ENCODE measurements at regions not wholly inside any gene's neighbourhood (a gene's known extent, or its start where the extent isn't known, plus 50 kb on each side); places are given as distances from the start of the nearest gene placed in this dataset.

DNA sequence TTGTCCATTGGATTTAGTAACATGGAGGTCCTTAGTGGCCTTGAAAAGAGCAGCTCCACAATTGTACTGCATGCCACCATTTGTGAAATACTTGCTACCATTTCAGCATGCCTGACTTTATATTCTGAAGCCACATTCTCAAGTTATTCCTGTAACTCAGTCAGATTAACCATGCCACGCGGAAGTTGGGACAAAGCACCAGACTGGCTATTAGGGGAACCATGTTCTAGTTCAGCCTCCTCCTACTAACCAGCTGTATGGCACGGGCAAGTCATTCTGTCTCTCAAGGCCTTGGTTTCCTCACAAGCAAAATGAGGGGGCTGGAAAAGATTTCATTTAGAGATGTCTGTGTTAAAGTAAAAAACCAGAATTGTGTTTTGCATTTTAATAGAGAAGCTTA lies 418.0 kb downstream of the PLK2 start:
- Histone ChIP-seq H3K9ac (ENCODE audit: insufficient read length) (no peak overlapping the region), H3K4me3 (no peak overlapping the region), H3K27ac (no peak overlapping the region), H3K9me3 (ENCODE audit: low read depth, low read length) (no peaks in the 10 kb centered on the region), H3K36me3 (ENCODE audit: insufficient read depth, low read length) (no peaks in the 10 kb centered on the region)
- no peak for TF ChIP-seq POLR2AphosphoS5 (IDR thresholded peaks at IDR 0.05; ENCODE audit: borderline replicate concordance, low read depth, low read length)
- no peak for DNase-seq (ENCODE audit: low read depth, low spot score)

DNA sequence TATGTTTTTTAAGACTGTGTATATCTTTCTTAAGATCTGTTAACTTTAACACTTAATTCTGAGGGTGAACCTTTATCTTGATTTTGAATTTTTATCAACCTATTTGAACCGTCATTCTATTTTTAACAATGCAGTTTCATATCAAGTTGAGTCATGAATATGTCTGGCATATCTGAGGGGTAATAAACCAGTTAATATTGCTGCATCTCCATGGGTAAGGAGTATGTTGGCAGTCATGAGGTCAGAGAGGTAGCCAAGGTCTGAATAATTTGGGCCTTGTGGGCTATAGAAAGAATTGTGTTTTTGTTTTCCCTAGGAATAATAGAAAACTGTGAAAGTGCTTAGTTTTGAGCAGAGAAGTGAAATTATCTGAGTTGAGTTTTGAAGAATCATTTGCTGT lies 419.0 kb downstream of the PLK2 start:
- Histone ChIP-seq H3K4me3 (no peak overlapping the region), H3K9me3 (ENCODE audit: low read depth, low read length) (no peaks in the 10 kb centered on the region), H3K9ac (ENCODE audit: insufficient read length) (no peak overlapping the region), H3K36me3 (ENCODE audit: insufficient read depth, low read length) (no peaks in the 10 kb centered on the region), H3K27ac (no peak overlapping the region)
- TF ChIP-seq EZH2 (IDR thresholded peaks at IDR 0.05) (no peak), POLR2AphosphoS5 (IDR thresholded peaks at IDR 0.05; ENCODE audit: borderline replicate concordance, low read depth, low read length) (no peak), FOXP2 (optimal IDR thresholded peaks at IDR 0.05; ENCODE audit: control extremely low read depth, extremely low read length, insufficient read depth) (no peak)
- no peak for DNase-seq (ENCODE audit: low read depth, low spot score)

DNA sequence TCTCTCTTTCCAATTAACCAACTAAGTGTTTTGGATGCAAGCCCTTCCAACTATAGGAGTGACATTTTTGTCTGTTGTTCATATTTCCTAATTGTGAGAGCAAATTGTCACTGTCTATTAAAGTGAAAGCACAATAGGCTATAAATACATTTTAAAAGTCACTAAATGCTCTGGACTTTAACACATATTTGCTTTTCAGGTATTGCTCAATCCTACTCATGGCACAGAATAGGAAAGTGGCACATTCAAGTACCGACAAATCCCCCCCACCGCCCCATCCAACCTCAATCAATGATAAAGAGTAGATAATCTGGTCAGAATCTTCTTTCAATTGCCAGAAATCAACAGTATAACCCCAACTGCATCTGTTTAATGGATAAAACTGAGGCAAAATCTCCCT lies 419.8 kb downstream of the PLK2 start:
- no peak for TF ChIP-seq POLR2AphosphoS5 (IDR thresholded peaks at IDR 0.05; ENCODE audit: borderline replicate concordance, low read depth, low read length)
- no peak for TF ChIP-seq EZH2 (IDR thresholded peaks at IDR 0.05)
- no peak for TF ChIP-seq FOXP2 (optimal IDR thresholded peaks at IDR 0.05; ENCODE audit: control extremely low read depth, extremely low read length, insufficient read depth)
- Histone ChIP-seq H3K27ac (no peak overlapping the region), H3K9me3 (ENCODE audit: low read depth, low read length) (no peaks in the 10 kb centered on the region), H3K36me3 (ENCODE audit: insufficient read depth, low read length) (no peaks in the 10 kb centered on the region), H3K9ac (ENCODE audit: insufficient read length) (no peak overlapping the region), H3K4me3 (no peak overlapping the region)
- no peak for DNase-seq (ENCODE audit: low read depth, low spot score)

DNA sequence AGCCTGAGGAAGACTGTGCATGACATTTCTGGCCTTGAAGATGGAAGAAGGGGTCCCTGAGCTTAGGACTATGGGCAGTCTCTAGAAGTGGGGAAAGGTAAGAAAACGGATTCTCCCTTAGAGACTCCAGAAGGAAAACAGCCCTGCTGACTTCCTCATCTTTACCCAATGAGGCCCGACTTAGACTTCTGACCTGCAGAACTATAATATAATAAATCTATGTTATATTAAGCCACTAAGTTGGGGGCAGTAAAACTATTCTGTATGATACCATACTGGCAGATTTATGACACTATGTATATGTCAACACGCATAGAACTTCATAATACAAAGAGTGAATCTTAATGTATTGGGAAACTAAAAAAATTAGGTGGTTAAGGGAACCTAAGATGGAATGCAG lies 422.0 kb downstream of the PLK2 start:
- Histone ChIP-seq H3K9ac (ENCODE audit: insufficient read length) (no peak overlapping the region), H3K9me3 (ENCODE audit: low read depth, low read length) (no peaks in the 10 kb centered on the region), H3K27ac (no peak overlapping the region), H3K4me3 (no peak overlapping the region), H3K36me3 (ENCODE audit: insufficient read depth, low read length) (no peaks in the 10 kb centered on the region)
- no peak for DNase-seq (ENCODE audit: low read depth, low spot score)
- TF ChIP-seq EZH2 (IDR thresholded peaks at IDR 0.05) = no peak
- TF ChIP-seq FOXP2 (optimal IDR thresholded peaks at IDR 0.05; ENCODE audit: control extremely low read depth, extremely low read length, insufficient read depth) = no peak
- no peak for TF ChIP-seq POLR2AphosphoS5 (IDR thresholded peaks at IDR 0.05; ENCODE audit: borderline replicate concordance, low read depth, low read length)

DNA sequence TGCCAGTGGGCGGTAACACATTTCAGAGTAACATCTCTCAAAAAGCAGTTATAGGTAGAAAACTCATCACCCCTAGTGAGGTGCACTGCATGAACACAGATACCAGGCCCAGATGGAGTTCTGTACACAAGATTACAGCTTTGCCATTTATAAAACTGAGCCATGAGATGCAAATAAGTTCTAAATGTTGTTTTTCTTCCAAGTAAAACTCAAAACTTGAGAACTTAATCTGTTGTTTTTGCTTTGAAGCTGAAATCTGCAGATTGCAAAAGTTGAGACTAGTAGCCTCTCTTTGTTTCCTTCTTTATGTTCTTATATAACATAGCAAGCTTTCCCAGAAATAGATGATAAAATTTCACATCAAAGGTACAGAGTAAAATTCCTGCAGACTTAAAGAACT lies 434.1 kb downstream of the PLK2 start:
- TF ChIP-seq FOXP2 (optimal IDR thresholded peaks at IDR 0.05; ENCODE audit: control extremely low read depth, extremely low read length, insufficient read depth) = no peak
- no peak for TF ChIP-seq POLR2AphosphoS5 (IDR thresholded peaks at IDR 0.05; ENCODE audit: borderline replicate concordance, low read depth, low read length)
- no peak for TF ChIP-seq EZH2 (IDR thresholded peaks at IDR 0.05)
- Histone ChIP-seq H3K9ac (ENCODE audit: insufficient read length) (no peak overlapping the region), H3K9me3 (ENCODE audit: low read depth, low read length) (no peaks in the 10 kb centered on the region), H3K4me3 (no peak overlapping the region), H3K36me3 (ENCODE audit: insufficient read depth, low read length) (no peaks in the 10 kb centered on the region), H3K27ac (no peak overlapping the region)
- DNase-seq (ENCODE audit: low read depth, low spot score) = no peak

DNA sequence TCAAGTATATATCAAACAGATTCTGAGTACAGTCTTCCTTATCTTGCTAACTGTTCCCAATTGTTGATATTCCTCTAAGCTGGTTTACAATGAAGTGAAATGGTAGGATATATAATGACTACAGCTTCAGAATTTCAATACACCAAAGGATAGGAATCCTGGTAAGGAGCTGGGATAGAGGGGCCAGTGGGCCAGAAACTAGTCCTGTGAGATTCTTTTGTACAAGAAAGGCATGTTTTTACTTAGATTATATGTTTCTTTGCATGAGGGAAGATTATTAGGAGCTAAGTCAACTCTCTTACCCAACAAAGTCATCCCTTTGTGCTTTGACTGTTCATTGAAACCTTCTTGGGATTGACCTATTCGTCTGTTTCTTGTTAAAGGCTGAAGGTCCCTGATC lies 435.7 kb downstream of the PLK2 start:
- Histone ChIP-seq H3K27ac (no peak overlapping the region), H3K9ac (ENCODE audit: insufficient read length) (no peak overlapping the region), H3K4me3 (no peak overlapping the region), H3K9me3 (ENCODE audit: low read depth, low read length) (no peaks in the 10 kb centered on the region), H3K36me3 (ENCODE audit: insufficient read depth, low read length) (no peaks in the 10 kb centered on the region)
- no peak for TF ChIP-seq EZH2 (IDR thresholded peaks at IDR 0.05)
- TF ChIP-seq FOXP2 (optimal IDR thresholded peaks at IDR 0.05; ENCODE audit: control extremely low read depth, extremely low read length, insufficient read depth) = no peak
- TF ChIP-seq POLR2AphosphoS5 (IDR thresholded peaks at IDR 0.05; ENCODE audit: borderline replicate concordance, low read depth, low read length) = no peak
- no peak for DNase-seq (ENCODE audit: low read depth, low spot score)

DNA sequence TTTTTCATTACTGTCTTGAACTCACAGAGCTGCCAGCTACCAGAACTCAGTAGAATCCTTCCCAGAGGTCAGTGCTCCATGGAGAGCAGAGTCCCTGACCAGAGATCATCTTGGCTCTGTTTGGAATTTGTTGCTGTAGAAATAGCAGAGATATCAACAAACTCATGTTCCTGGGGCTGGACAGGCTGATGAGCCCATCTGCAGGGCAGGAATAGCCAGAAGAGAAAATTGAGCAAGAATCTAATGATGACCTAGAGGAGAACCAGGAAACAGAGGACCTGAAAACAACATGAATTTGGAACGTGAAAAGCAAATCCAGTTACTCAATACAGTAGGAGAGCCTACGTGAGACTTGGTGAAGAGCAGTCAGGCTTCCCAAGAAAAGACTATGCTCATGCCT lies 437.8 kb downstream of the PLK2 start:
- Histone ChIP-seq H3K9ac (ENCODE audit: insufficient read length) (no peak overlapping the region), H3K27ac (no peak overlapping the region)
- no peak for DNase-seq (ENCODE audit: low read depth, low spot score)

DNA sequence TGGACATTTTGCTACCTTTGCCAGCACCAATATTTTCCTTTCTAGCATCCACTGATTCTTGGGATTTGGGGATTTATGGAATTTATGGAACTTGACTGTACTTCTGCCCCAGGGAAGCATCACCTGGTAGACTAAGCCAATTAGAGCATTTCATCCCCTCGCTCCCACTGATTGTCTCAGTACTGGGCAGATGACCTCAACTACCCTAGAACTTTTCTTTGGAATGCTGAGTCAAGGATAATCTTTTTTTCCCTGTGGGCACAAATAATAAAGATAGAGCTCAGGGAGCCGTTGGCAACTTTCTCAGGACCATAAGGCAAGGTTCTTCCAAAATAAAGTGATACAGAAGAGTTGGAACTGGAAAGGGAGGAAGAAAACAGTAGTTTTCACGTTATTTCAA lies 438.4 kb downstream of the PLK2 start:
- no peak for TF ChIP-seq FOXP2 (optimal IDR thresholded peaks at IDR 0.05; ENCODE audit: control extremely low read depth, extremely low read length, insufficient read depth)
- no peak for TF ChIP-seq EZH2 (IDR thresholded peaks at IDR 0.05)
- TF ChIP-seq POLR2AphosphoS5 (IDR thresholded peaks at IDR 0.05; ENCODE audit: borderline replicate concordance, low read depth, low read length) = no peak
- H3K27ac ChIP-seq = no peak overlapping the region
- no peak overlapping the region for H3K9ac ChIP-seq (ENCODE audit: insufficient read length)
- H3K9me3 ChIP-seq (ENCODE audit: low read depth, low read length) = no peaks in the 10 kb centered on the region
- DNase-seq (ENCODE audit: low read depth, low spot score) = no peak
- H3K36me3 ChIP-seq (ENCODE audit: insufficient read depth, low read length) = no peaks in the 10 kb centered on the region
- H3K4me3 ChIP-seq = no peak overlapping the region

More for the DNA sequence above, 437.8 kb downstream of the PLK2 start:
- H3K4me3 ChIP-seq = no peak overlapping the region
- no peak for TF ChIP-seq EZH2 (IDR thresholded peaks at IDR 0.05)
- TF ChIP-seq POLR2AphosphoS5 (IDR thresholded peaks at IDR 0.05; ENCODE audit: borderline replicate concordance, low read depth, low read length) = no peak
- no peak for TF ChIP-seq FOXP2 (optimal IDR thresholded peaks at IDR 0.05; ENCODE audit: control extremely low read depth, extremely low read length, insufficient read depth)
- H3K36me3 ChIP-seq (ENCODE audit: insufficient read depth, low read length) = no peaks in the 10 kb centered on the region
- no peaks in the 10 kb centered on the region for H3K9me3 ChIP-seq (ENCODE audit: low read depth, low read length)

DNA sequence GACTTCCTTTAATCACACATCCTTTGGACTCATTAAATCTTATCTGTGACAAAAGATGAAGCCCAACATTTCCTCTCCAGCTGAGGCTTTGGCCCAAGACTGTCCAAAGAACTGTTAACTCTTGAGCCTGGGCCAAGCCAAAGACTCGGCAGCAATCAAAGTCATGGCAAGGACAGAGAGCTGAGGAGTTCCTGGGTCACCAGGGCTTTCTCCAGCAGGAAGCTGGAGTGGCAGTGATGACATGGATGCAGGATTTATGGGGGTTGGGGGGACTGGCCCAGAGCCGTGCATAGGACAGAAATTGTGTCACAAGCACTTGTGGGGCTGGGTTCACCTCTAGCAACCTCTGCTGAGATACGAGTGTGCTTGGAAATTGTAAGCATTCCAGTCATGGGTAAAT lies 440.3 kb downstream of the PLK2 start:
- no peak for TF ChIP-seq POLR2AphosphoS5 (IDR thresholded peaks at IDR 0.05; ENCODE audit: borderline replicate concordance, low read depth, low read length)
- TF ChIP-seq FOXP2 (optimal IDR thresholded peaks at IDR 0.05; ENCODE audit: control extremely low read depth, extremely low read length, insufficient read depth) = no peak
- no peak for TF ChIP-seq EZH2 (IDR thresholded peaks at IDR 0.05)
- no peak overlapping the region for H3K9ac ChIP-seq (ENCODE audit: insufficient read length)

More for the DNA sequence above, 440.3 kb downstream of the PLK2 start:
- no peaks in the 10 kb centered on the region for H3K36me3 ChIP-seq (ENCODE audit: insufficient read depth, low read length)
- DNase-seq (ENCODE audit: low read depth, low spot score) = no peak
- H3K27ac ChIP-seq = no peak overlapping the region
- no peaks in the 10 kb centered on the region for H3K9me3 ChIP-seq (ENCODE audit: low read depth, low read length)
- no peak overlapping the region for H3K4me3 ChIP-seq

Data from SK-N-MC (cell line).